ENCODE measurements at regions not wholly inside any gene's neighbourhood (a gene's known extent, or its start where the extent isn't known, plus 50 kb on each side); places are given as distances from the start of the nearest gene placed in this dataset.

DNA sequence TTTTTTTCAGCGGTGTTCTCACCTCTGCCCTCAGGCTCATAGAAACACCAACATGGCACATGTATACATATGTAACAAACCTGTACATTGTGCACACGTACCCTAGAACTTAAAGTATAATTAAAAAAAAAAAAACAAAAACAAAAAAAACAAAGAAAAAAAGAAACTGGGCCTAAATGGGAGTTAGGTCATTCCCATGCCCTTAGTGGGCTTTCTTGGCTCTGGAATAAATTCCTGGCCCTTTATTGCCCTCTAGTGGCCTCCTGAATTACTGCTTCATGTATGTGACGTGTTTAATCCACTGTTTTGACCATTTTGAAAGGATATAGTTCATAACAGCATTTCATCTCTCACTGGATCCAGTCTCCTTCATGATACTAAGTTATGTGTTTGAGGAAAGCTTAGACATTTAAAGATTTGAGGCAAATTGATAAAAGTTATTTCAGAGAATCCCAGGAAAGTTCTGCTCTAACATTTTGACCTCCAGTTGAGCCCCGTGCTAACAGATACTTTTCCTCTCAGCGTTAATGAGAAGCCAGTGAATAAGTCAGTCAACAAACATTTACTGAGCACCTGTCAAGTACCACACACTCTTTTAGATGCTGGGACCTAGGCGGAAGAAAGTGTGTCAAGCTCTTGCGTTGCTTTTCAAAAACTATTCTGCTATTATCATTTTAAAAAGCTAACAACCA lies 54.7 kb upstream of the SYPL1 start:
- no peak for DNase-seq (ENCODE audit: low read depth in 2 of 2)

DNA sequence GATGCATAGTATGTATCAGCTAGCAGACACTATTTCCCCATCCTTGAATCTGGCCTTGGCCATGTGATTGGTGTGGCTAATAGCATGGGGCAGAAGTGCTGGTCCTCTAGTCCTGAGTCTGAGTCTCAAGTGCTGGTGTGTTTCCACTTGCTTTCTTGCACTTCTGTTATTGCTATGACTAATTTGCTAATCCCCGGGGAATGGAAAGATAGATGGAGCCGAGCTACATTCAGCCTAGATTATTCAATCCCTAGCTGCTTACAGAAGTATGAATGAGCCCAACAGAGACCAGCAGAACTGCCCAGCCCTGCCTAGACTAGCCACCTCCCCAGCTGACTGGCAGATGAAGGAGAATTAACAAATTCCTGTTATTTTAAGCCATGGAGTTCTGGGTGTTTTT lies 53.2 kb upstream of the SYPL1 start:
- no peak for DNase-seq (ENCODE audit: low read depth in 2 of 2)

DNA sequence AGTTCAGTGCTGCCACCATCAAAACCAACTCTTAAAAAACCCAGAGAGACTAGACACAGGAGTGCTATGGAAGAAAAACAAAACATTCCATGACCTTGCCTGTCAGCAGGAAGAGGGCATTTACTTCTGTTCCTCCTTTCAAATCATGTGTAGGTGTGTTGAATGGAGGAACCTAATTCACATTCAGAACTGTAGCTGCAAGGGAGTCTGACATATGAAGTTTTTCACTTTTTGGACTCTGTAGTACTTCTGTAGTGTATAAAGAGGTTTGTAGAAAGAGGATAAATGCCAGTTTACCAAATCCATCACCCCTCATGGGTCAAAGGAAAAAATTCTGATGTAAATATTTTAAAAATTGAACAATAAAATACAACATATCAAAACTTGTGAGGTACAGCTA lies 51.1 kb upstream of the SYPL1 start:
- DNase-seq (ENCODE audit: low read depth in 2 of 2) = no peak
